ENCODE measurements at regions not wholly inside any gene's neighbourhood (a gene's known extent, or its start where the extent isn't known, plus 50 kb on each side); places are given as distances from the start of the nearest gene placed in this dataset.

DNA sequence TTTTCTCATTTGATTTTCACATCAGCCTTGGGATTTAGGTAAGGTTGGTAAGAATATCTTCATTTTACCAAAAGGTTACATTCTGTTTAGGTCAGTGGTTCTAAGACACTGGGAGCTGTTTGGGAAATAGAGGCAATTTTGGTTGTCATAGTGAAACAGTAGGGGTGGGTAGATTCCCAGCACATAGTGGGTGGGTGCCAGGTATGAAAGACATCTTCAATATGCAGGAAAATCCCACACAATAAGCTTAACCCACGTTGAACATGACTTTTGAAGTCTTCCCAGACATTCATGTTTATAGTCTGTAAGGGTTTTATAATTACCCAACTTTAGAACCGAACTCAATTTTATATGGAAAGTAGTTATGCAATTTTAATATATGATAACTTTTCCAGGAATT lies 249.6 kb downstream of the SNCA start:
- TF ChIP-seq, protein P1, sequence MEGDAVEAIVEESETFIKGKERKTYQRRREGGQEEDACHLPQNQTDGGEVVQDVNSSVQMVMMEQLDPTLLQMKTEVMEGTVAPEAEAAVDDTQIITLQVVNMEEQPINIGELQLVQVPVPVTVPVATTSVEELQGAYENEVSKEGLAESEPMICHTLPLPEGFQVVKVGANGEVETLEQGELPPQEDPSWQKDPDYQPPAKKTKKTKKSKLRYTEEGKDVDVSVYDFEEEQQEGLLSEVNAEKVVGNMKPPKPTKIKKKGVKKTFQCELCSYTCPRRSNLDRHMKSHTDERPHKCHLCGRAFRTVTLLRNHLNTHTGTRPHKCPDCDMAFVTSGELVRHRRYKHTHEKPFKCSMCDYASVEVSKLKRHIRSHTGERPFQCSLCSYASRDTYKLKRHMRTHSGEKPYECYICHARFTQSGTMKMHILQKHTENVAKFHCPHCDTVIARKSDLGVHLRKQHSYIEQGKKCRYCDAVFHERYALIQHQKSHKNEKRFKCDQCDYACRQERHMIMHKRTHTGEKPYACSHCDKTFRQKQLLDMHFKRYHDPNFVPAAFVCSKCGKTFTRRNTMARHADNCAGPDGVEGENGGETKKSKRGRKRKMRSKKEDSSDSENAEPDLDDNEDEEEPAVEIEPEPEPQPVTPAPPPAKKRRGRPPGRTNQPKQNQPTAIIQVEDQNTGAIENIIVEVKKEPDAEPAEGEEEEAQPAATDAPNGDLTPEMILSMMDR (IDR thresholded peaks at IDR 0.05) = no peak
- TF ChIP-seq POLR2A (IDR thresholded peaks at IDR 0.05) = no peak
